ENCODE measurements at regions not wholly inside any gene's neighbourhood (a gene's known extent, or its start where the extent isn't known, plus 50 kb on each side); places are given as distances from the start of the nearest gene placed in this dataset.

- Histone ChIP-seq H3K4me1 (ENCODE audit: control insufficient read depth in 1 of 2, insufficient read depth in 2 of 2, low read length in 2 of 2) (no peaks in the 10 kb centered on the region), H3K9ac (ENCODE audit: low read length) (no peak overlapping the region), H3K4ac (ENCODE audit: low read depth, low read length) (no peak overlapping the region), H3K27me3 (ENCODE audit: insufficient read depth, low read length) (no peaks in the 10 kb centered on the region), H2BK12ac (ENCODE audit: low read length) (no peak overlapping the region), H3K27ac (ENCODE audit: low read depth, low read length) (no peak overlapping the region), H3K36me3 (ENCODE audit: control insufficient read depth in 1 of 2, insufficient read depth in 2 of 2, low read length in 2 of 2) (no peaks in the 10 kb centered on the region), H2AK5ac (ENCODE audit: low read length) (no peak overlapping the region), H3K18ac (ENCODE audit: low read length) (no peak overlapping the region), H4K8ac (ENCODE audit: low read depth, low read length) (no peak overlapping the region), H2BK120ac (ENCODE audit: insufficient read depth, low read length, poor library complexity) (no peak overlapping the region), H3K23ac (ENCODE audit: low read length) (no peak overlapping the region), H3K4me2 (ENCODE audit: low read length) (no peak overlapping the region), H4K12ac (ENCODE audit: low read depth, low read length) (no peak overlapping the region), H3K14ac (ENCODE audit: low read length) (no peak overlapping the region), H3K9me3 (ENCODE audit: insufficient read depth, low read depth, low read length) (no peaks in the 10 kb centered on the region), H3K79me2 (ENCODE audit: control insufficient read depth, insufficient read depth, low read length, poor library complexity) (no peaks in the 10 kb centered on the region), H2BK5ac (ENCODE audit: low read depth, low read length, poor library complexity) (no peak overlapping the region), H3K79me1 (ENCODE audit: low read length) (no peaks in the 10 kb centered on the region), H3K4me3 (ENCODE audit: low read depth, low read length) (no peak overlapping the region), H4K91ac (ENCODE audit: low read depth, low read length) (no peak overlapping the region), H2AFZ (ENCODE audit: insufficient read depth, low read length, poor library complexity) (no peak overlapping the region)
- WGBS (ENCODE audit: extremely low coverage, insufficient coverage, insufficient read length): no CpG with 5 or more reads among the region's 4 CpGs
- no peak for DNase-seq
Observed at GRCh38 chr13:62544928-62545327, 1129.3 kb upstream of the PCDH20 start.

- Histone ChIP-seq H3K9me3 (ENCODE audit: insufficient read depth, low read depth, low read length) (no peaks in the 10 kb centered on the region), H2BK5ac (ENCODE audit: low read depth, low read length, poor library complexity) (no peak overlapping the region), H4K8ac (ENCODE audit: low read depth, low read length) (no peak overlapping the region), H3K23ac (ENCODE audit: low read length) (no peak overlapping the region), H3K79me1 (ENCODE audit: low read length) (no peaks in the 10 kb centered on the region), H3K4me2 (ENCODE audit: low read length) (no peak overlapping the region), H3K4me3 (ENCODE audit: low read depth, low read length) (no peak overlapping the region), H3K27me3 (ENCODE audit: insufficient read depth, low read length) (no peaks in the 10 kb centered on the region), H4K12ac (ENCODE audit: low read depth, low read length) (no peak overlapping the region), H2AK5ac (ENCODE audit: low read length) (no peak overlapping the region), H3K79me2 (ENCODE audit: control insufficient read depth, insufficient read depth, low read length, poor library complexity) (no peaks in the 10 kb centered on the region), H2BK12ac (ENCODE audit: low read length) (no peak overlapping the region), H3K4me1 (ENCODE audit: control insufficient read depth in 1 of 2, insufficient read depth in 2 of 2, low read length in 2 of 2) (no peaks in the 10 kb centered on the region), H3K4ac (ENCODE audit: low read depth, low read length) (no peak overlapping the region), H2AFZ (ENCODE audit: insufficient read depth, low read length, poor library complexity) (no peak overlapping the region), H3K18ac (ENCODE audit: low read length) (no peak overlapping the region), H3K27ac (ENCODE audit: low read depth, low read length) (no peak overlapping the region), H2BK120ac (ENCODE audit: insufficient read depth, low read length, poor library complexity) (no peak overlapping the region), H4K91ac (ENCODE audit: low read depth, low read length) (no peak overlapping the region), H3K36me3 (ENCODE audit: control insufficient read depth in 1 of 2, insufficient read depth in 2 of 2, low read length in 2 of 2) (no peaks in the 10 kb centered on the region), H3K9ac (ENCODE audit: low read length) (no peak overlapping the region), H3K14ac (ENCODE audit: low read length) (no peak overlapping the region)
- WGBS (ENCODE audit: extremely low coverage, insufficient coverage, insufficient read length): no CpG with 5 or more reads among the region's 1 CpG
- no peak for DNase-seq
Observed at GRCh38 chr13:62537593-62537992, 1121.9 kb upstream of the PCDH20 start.

- no peak overlapping the region for H3K9ac ChIP-seq (ENCODE audit: low read length)
- H3K4me3 ChIP-seq (ENCODE audit: low read depth, low read length): no peak overlapping the region
- H3K36me3 ChIP-seq (ENCODE audit: control insufficient read depth in 1 of 2, insufficient read depth in 2 of 2, low read length in 2 of 2): no peaks in the 10 kb centered on the region
- H3K18ac ChIP-seq (ENCODE audit: low read length): no peak overlapping the region
- H3K14ac ChIP-seq (ENCODE audit: low read length): no peak overlapping the region
- no peak for DNase-seq
- H4K12ac ChIP-seq (ENCODE audit: low read depth, low read length): no peak overlapping the region
- no peak overlapping the region for H2AFZ ChIP-seq (ENCODE audit: insufficient read depth, low read length, poor library complexity)
- no peaks in the 10 kb centered on the region for H3K9me3 ChIP-seq (ENCODE audit: insufficient read depth, low read depth, low read length)
- no peak overlapping the region for H4K8ac ChIP-seq (ENCODE audit: low read depth, low read length)
- no peak overlapping the region for H3K23ac ChIP-seq (ENCODE audit: low read length)
- H3K27ac ChIP-seq (ENCODE audit: low read depth, low read length): no peak overlapping the region
- H3K4me1 ChIP-seq (ENCODE audit: control insufficient read depth in 1 of 2, insufficient read depth in 2 of 2, low read length in 2 of 2): no peaks in the 10 kb centered on the region
- no peaks in the 10 kb centered on the region for H3K79me2 ChIP-seq (ENCODE audit: control insufficient read depth, insufficient read depth, low read length, poor library complexity)
- no peak overlapping the region for H3K4me2 ChIP-seq (ENCODE audit: low read length)
- no peak overlapping the region for H4K91ac ChIP-seq (ENCODE audit: low read depth, low read length)
- no CpG with 5 or more reads among the region's 2 CpGs for WGBS (ENCODE audit: extremely low coverage, insufficient coverage, insufficient read length)
- H2BK12ac ChIP-seq (ENCODE audit: low read length): no peak overlapping the region
- H2BK5ac ChIP-seq (ENCODE audit: low read depth, low read length, poor library complexity): no peak overlapping the region
- no peak overlapping the region for H2BK120ac ChIP-seq (ENCODE audit: insufficient read depth, low read length, poor library complexity)
- H2AK5ac ChIP-seq (ENCODE audit: low read length): no peak overlapping the region
- no peak overlapping the region for H3K4ac ChIP-seq (ENCODE audit: low read depth, low read length)
- no peaks in the 10 kb centered on the region for H3K79me1 ChIP-seq (ENCODE audit: low read length)
- H3K27me3 ChIP-seq (ENCODE audit: insufficient read depth, low read length): no peaks in the 10 kb centered on the region
Observed at GRCh38 chr13:62525652-62526051, 1110.0 kb upstream of the PCDH20 start.

- H4K91ac ChIP-seq (ENCODE audit: low read depth, low read length): no peak overlapping the region
- no peak overlapping the region for H2BK120ac ChIP-seq (ENCODE audit: insufficient read depth, low read length, poor library complexity)
- H3K79me2 ChIP-seq (ENCODE audit: control insufficient read depth, insufficient read depth, low read length, poor library complexity): no peaks in the 10 kb centered on the region
- no peak overlapping the region for H3K14ac ChIP-seq (ENCODE audit: low read length)
- no peak overlapping the region for H2AK5ac ChIP-seq (ENCODE audit: low read length)
- H3K36me3 ChIP-seq (ENCODE audit: control insufficient read depth in 1 of 2, insufficient read depth in 2 of 2, low read length in 2 of 2): no peaks in the 10 kb centered on the region
- no peak overlapping the region for H3K9ac ChIP-seq (ENCODE audit: low read length)
- H3K4ac ChIP-seq (ENCODE audit: low read depth, low read length): no peak overlapping the region
- no peak overlapping the region for H3K27ac ChIP-seq (ENCODE audit: low read depth, low read length)
- H2BK12ac ChIP-seq (ENCODE audit: low read length): no peak overlapping the region
- H4K12ac ChIP-seq (ENCODE audit: low read depth, low read length): no peak overlapping the region
- no CpG with 5 or more reads among the region's 1 CpG for WGBS (ENCODE audit: extremely low coverage, insufficient coverage, insufficient read length)
- H3K27me3 ChIP-seq (ENCODE audit: insufficient read depth, low read length): no peaks in the 10 kb centered on the region
- no peaks in the 10 kb centered on the region for H3K9me3 ChIP-seq (ENCODE audit: insufficient read depth, low read depth, low read length)
- H3K23ac ChIP-seq (ENCODE audit: low read length): no peak overlapping the region
- H3K4me2 ChIP-seq (ENCODE audit: low read length): no peak overlapping the region
- no peaks in the 10 kb centered on the region for H3K79me1 ChIP-seq (ENCODE audit: low read length)
- no peak overlapping the region for H2BK5ac ChIP-seq (ENCODE audit: low read depth, low read length, poor library complexity)
- H3K18ac ChIP-seq (ENCODE audit: low read length): no peak overlapping the region
- no peak for DNase-seq
- no peak overlapping the region for H4K8ac ChIP-seq (ENCODE audit: low read depth, low read length)
- H3K4me1 ChIP-seq (ENCODE audit: control insufficient read depth in 1 of 2, insufficient read depth in 2 of 2, low read length in 2 of 2): no peaks in the 10 kb centered on the region
- H2AFZ ChIP-seq (ENCODE audit: insufficient read depth, low read length, poor library complexity): no peak overlapping the region
- no peak overlapping the region for H3K4me3 ChIP-seq (ENCODE audit: low read depth, low read length)
Observed at GRCh38 chr13:62524498-62524897, 1108.8 kb upstream of the PCDH20 start.
